Activated CD8-positive, alpha-beta memory T cell treated with anti-CD3 and anti-CD28 coated beads for 24 hours (primary cell): ENCODE measurements at regions not wholly inside any gene's neighbourhood (a gene's known extent, or its start where the extent isn't known, plus 50 kb on each side); places are given as distances from the start of the nearest gene placed in this dataset.
"Not testable (repeated sequence)": the region's sequence is repeated elsewhere in the genome, so short reads cannot be mapped to it uniquely, and the experiment has no call there.

ENCODE experiments used
- DNase-seq: peaks from one replicate; pipeline ENCODE4 v3.0.0-alpha.2; 2020

- DNase-seq, result no peak
These were observed 807.8 kb upstream of the ACVR2A start for GRCh38 chr2:147037048-147037447.

GRCh38 chr2:147033044-147033443 is 811.8 kb upstream of the ACVR2A start:
- no peak for DNase-seq

- DNase-seq, result no peak
These were observed 812.9 kb upstream of the ACVR2A start for GRCh38 chr2:147031897-147032296.

- no peak for DNase-seq
These were observed 813.7 kb upstream of the ACVR2A start for GRCh38 chr2:147030966-147031720.

- DNase-seq, result no peak
These were observed 817.4 kb upstream of the ACVR2A start for GRCh38 chr2:147027436-147027835.

- DNase-seq, result no peak
These were observed 818.0 kb upstream of the ACVR2A start for GRCh38 chr2:147026664-147027295.

GRCh38 chr2:147025646-147026585 is 818.9 kb upstream of the ACVR2A start:
- no peak for DNase-seq

GRCh38 chr2:147019311-147019710 is 825.5 kb upstream of the ACVR2A start:
- DNase-seq, result no peak

GRCh38 chr2:147017951-147018645 is 826.7 kb upstream of the ACVR2A start:
- DNase-seq, result no peak

GRCh38 chr2:147016181-147016580 is 828.6 kb upstream of the ACVR2A start:
- no peak for DNase-seq

GRCh38 chr2:147015591-147015990 is 829.2 kb upstream of the ACVR2A start:
- DNase-seq, result no peak

- DNase-seq, result no peak
These were observed 831.0 kb upstream of the ACVR2A start for GRCh38 chr2:147013696-147014392.

- DNase-seq, result no peak
These were observed 836.3 kb upstream of the ACVR2A start for GRCh38 chr2:147008481-147008880.

- no peak for DNase-seq
These were observed 838.1 kb upstream of the ACVR2A start for GRCh38 chr2:147006736-147007141.

- no peak for DNase-seq
These were observed 841.7 kb upstream of the ACVR2A start for GRCh38 chr2:147003081-147003480.

- no peak for DNase-seq
These were observed 842.6 kb upstream of the ACVR2A start for GRCh38 chr2:147002256-147002655.

- DNase-seq, result no peak
These were observed 843.8 kb upstream of the ACVR2A start for GRCh38 chr2:147001061-147001460.

- not testable (repeated sequence) for DNase-seq
These were observed 844.7 kb upstream of the ACVR2A start for GRCh38 chr2:147000151-147000550.

- DNase-seq, result no peak
These were observed 846.9 kb upstream of the ACVR2A start for GRCh38 chr2:146997945-146998344.

- DNase-seq, result no peak
These were observed 847.3 kb upstream of the ACVR2A start for GRCh38 chr2:146997488-146997887.

- no peak for DNase-seq
These were observed 850.6 kb upstream of the ACVR2A start for GRCh38 chr2:146994246-146994645.

- no peak for DNase-seq
These were observed 852.4 kb upstream of the ACVR2A start for GRCh38 chr2:146992466-146992865.
